SK-N-MC (cell line): ENCODE measurements at regions not wholly inside any gene's neighbourhood (a gene's known extent, or its start where the extent isn't known, plus 50 kb on each side); places are given as distances from the start of the nearest gene placed in this dataset.

Experiments
- DNase-seq: peaks from one replicate; pipeline ENCODE4 v3.0.0-alpha.2; 2011; ENCODE audit warnings: low read depth, low spot score
- H3K27ac ChIP-seq: fragments of 200-600 bp; sonication (generic); 2 replicates; pipeline ENCODE4 v1.5.1; 2016; ENCODE audit warnings: mixed run types
- H3K36me3 ChIP-seq: fragments of 200-600 bp; sonication (generic); 2 replicates; pipeline ENCODE4 v1.6.1; 2017; ENCODE audit warnings: antibody characterized with exemption, low read length, mixed read lengths; ENCODE audit not compliant: insufficient read depth
- H3K4me3 ChIP-seq: fragments of 200-600 bp; sonication (generic); 2 replicates; pipeline ENCODE4 v1.5.1; 2016
- H3K9ac ChIP-seq: fragments of 200-600 bp; sonication (generic); 2 replicates; pipeline ENCODE4 v1.8.0; 2017; ENCODE audit warnings: mixed run types, mixed read lengths; ENCODE audit not compliant: insufficient read length
- H3K9me3 ChIP-seq: fragments of 200-600 bp; sonication (generic); 2 replicates; pipeline ENCODE4 v1.6.1; 2017; ENCODE audit warnings: low read depth, mild to moderate bottlenecking, antibody characterized with exemption, low read length, moderate library complexity, mixed read lengths
- EZH2 ChIP-seq: fragments of 200-600 bp; sonication (generic); IDR thresholded peaks from one replicate; pipeline ENCODE4 v1.6.1; 2017; ENCODE audit warnings: antibody characterized with exemption
- FOXP2 ChIP-seq: optimal IDR thresholded peaks from 2 replicates; pipeline ENCODE3; 2011; ENCODE audit warnings: mild to moderate bottlenecking, moderate library complexity; ENCODE audit not compliant: insufficient read depth; ENCODE audit errors: extremely low read length, control extremely low read depth
- POLR2AphosphoS5 ChIP-seq: IDR thresholded peaks from 2 replicates; pipeline ENCODE4 v1.6.1; 2012; ENCODE audit warnings: mild to moderate bottlenecking, low read depth, low read length, borderline replicate concordance

DNA sequence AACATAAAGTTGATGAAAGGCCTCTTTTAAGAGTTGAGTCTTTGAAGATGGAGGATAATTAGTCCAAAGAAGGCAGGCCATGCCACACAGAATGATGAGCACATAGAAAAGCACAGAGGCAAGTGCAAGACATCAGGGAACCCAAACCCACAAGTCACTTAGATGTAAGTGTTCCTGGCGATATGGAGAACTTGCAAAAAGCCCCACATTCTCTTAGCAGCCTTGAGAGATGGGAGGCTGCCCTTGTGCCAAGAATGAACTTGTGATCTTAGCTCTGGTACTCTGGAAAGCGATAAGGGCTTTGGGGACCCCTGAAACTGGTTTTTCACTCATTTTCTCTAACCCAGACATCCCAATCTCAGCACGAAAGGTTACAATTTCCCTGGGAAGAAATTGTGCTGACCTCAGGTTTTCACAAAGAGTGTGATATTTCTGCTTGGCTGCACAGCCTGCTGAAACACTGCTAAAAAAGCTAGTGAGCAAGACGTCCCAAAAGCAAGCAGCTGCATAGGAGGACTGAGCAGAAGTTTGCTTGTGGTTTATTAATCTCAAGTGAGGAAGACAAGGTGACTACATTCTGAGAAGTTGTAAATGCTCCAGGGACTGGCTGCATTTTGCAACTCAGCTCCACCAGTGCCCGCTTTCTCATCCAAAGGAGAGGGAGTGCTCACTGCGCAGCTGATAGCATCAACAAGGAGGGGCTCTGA lies 496.9 kb upstream of the CAMK1G start:
- no peak overlapping the region for H3K9ac ChIP-seq
- H3K36me3 ChIP-seq: no peaks in the 10 kb centered on the region
- H3K4me3 ChIP-seq: no peak overlapping the region
- no peaks in the 10 kb centered on the region for H3K9me3 ChIP-seq
- TF ChIP-seq EZH2 (no peak), FOXP2 (no peak), POLR2AphosphoS5 (no peak)
- no peak for DNase-seq
- no peak overlapping the region for H3K27ac ChIP-seq

DNA sequence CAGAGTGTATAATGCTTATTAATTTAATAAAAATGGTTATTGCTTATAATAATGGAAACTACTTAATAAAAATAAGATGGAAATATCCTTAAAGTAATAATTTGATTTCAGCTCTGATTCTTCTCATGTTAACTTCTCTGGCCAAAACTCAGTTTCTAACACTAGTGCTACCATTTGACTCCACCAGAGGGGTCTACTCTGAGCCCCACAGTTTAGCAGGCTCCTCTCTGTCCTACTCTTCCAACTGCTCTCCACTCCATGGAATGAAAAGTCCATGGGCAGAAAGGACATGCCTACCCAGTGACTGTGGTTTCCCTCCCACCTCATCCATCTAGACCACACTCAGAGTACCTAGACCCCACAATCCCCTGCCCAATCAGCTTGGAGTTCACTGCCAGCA lies 489.1 kb upstream of the CAMK1G start:
- H3K9ac ChIP-seq: no peak overlapping the region
- H3K9me3 ChIP-seq: no peaks in the 10 kb centered on the region
- DNase-seq: no peak
- no peaks in the 10 kb centered on the region for H3K36me3 ChIP-seq
- H3K27ac ChIP-seq: no peak overlapping the region
- no peak for TF ChIP-seq FOXP2
- no peak for TF ChIP-seq POLR2AphosphoS5
- TF ChIP-seq EZH2: no peak
- H3K4me3 ChIP-seq: no peak overlapping the region

DNA sequence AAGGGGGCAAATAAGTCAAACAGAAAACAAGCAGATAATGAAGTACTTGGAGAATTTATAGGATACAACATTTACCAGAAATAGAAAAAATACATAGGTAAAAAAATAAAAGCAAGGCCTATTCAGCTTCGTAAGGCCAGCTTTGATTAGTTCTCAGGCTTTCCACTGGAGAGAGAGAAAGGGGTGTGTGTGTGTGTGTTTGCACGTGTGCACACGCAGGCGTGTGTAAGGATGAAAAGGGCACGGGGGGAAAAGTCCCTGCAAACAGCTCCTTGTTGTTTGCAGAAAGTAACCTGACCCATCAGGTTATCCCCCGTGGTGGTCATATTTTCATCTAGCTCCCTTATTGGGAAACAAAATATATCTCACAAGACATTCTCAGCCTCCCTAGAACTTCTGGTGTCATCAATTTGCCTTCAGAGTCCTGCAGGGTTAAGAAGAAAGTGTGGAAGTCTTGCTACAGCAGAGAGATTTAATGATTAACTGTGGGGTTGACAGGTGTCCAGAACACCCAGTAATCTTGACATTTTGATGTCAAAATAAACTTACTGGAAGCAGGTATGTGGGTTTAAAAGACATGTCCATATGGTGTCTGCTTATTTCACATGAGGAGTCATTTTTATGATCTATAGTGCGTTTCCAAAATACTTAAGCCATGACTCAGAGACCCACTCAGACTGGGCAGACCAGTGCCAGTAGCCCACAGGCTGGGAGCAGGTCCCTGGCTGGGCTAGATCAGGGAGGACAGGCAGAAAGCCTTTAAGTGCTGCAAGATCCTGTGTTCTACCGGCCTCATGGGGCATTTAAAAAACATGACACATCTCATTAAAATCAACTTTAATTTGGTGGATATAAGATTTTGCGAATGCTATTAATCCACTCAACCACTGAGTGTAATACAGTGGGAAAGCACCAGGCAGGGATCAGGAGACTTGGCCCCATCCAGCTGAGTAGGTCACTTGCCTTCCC lies 487.6 kb upstream of the CAMK1G start:
- no peak for DNase-seq
- Histone ChIP-seq H3K36me3 (no peaks in the 10 kb centered on the region), H3K9me3 (no peaks in the 10 kb centered on the region), H3K9ac (no peak overlapping the region), H3K27ac (no peak overlapping the region), H3K4me3 (no peak overlapping the region)
- TF ChIP-seq FOXP2 (no peak), EZH2 (no peak), POLR2AphosphoS5 (no peak)

DNA sequence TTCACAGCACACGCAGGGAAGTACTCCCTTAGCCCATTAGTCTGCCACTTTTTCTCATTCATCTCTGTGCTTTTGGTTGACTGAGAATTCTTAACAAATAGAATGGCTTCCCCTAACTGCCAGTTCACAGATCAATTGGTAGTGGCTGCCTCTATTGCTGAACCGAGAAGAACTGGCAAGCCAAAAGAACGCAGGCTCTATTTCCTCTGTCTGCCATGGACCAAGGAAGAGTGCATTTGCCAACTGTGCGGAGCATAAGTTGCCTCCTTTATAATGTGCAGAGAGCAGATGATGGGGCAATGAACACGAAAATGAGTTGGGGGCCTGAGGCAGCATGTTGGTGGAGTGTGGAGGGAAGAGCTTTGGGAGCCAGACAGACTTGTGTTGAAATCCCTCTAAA lies 483.1 kb upstream of the CAMK1G start:
- TF ChIP-seq FOXP2 (no peak), POLR2AphosphoS5 (no peak), EZH2 (no peak)
- Histone ChIP-seq H3K9me3 (no peaks in the 10 kb centered on the region), H3K36me3 (no peaks in the 10 kb centered on the region), H3K9ac (no peak overlapping the region), H3K4me3 (no peak overlapping the region), H3K27ac (no peak overlapping the region)
- DNase-seq: no peak

DNA sequence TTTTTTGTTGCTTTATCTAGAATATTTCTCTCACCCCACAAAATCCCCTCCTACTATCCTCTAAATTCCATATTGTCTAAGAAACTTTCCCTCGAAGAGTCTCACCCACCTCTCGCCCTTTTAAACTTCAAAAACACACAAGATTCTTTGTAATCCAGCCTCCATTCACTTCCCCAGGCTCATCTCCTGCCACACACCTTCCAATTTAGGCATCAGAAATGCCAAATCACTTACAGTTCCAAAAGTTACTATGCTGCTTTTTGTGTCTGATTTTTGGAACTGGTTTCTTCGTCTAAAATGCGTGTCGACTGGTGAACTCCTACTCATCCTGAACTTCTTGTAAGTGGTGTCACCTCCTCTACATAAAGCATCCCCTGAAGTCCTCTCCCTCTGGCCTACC lies 482.4 kb upstream of the CAMK1G start:
- Histone ChIP-seq H3K36me3 (no peaks in the 10 kb centered on the region), H3K4me3 (no peak overlapping the region), H3K9ac (no peak overlapping the region), H3K27ac (no peak overlapping the region), H3K9me3 (no peaks in the 10 kb centered on the region)
- no peak for TF ChIP-seq FOXP2
- no peak for TF ChIP-seq POLR2AphosphoS5
- no peak for TF ChIP-seq EZH2
- DNase-seq: no peak

DNA sequence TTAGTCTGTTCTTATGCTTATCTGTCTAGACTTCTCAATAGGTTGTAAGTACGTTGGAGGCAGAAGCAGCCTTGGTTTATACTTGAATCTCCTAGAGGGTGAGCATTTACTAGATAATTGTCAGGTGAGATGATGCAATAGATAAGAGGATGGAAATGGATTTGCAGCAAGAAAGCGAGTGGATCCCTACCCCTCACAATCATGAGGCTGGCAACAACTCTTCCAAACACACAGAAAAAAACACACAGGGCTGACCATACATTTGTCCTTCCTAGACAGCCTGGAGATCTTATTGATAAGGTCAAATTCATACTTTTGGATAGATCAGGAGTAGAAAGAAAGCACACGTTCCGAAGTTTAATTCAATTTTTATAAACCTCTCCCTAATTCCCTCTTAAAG lies 481.4 kb upstream of the CAMK1G start:
- Histone ChIP-seq H3K27ac (no peak overlapping the region), H3K9me3 (no peaks in the 10 kb centered on the region), H3K36me3 (no peaks in the 10 kb centered on the region), H3K4me3 (no peak overlapping the region), H3K9ac (no peak overlapping the region)
- DNase-seq: no peak
- TF ChIP-seq EZH2 (no peak), FOXP2 (no peak), POLR2AphosphoS5 (no peak)

DNA sequence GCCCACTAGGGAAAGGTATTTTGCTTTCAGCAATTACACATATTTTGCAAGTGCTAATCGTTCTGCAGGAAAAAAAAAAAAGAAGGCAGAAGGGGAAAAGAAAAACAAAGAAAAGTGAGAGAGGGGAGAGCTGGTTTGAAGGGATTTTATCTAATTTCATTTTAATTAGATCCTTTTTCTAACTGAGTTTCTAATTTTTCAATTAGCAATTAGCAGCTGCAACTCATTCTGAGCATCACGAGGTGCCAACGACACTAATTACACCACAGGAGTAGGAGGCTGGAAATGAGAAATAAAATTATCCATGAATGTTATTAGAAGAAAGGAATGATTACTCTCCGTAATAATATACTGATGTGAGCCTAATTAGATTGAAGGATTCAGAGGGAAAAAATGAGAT lies 481.0 kb upstream of the CAMK1G start:
- no peak for TF ChIP-seq POLR2AphosphoS5
- no peak for TF ChIP-seq EZH2
- no peak for TF ChIP-seq FOXP2
- Histone ChIP-seq H3K9me3 (no peaks in the 10 kb centered on the region), H3K27ac (no peak overlapping the region), H3K36me3 (no peaks in the 10 kb centered on the region), H3K4me3 (no peak overlapping the region), H3K9ac (no peak overlapping the region)
- no peak for DNase-seq

DNA sequence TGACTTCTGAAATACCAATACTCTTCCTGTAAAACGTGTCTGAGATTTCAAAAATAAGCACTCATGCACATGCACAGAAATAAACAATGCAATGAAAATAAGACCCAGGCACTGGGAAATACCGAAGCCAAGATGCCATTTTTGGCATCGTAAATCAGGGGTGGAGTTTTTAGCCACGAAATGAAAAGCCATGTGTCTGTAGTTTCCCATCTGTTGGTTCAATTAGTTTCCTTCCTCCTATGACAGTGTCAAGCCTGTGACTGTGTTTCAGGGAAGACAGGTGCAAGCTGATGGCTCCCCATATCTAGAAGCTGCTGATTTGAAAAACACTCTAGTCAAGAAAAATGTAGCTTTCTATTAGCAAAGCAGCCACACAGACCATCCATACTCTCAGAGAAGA lies 480.4 kb upstream of the CAMK1G start:
- Histone ChIP-seq H3K4me3 (no peak overlapping the region), H3K36me3 (no peaks in the 10 kb centered on the region), H3K9me3 (no peaks in the 10 kb centered on the region), H3K27ac (no peak overlapping the region), H3K9ac (no peak overlapping the region)
- TF ChIP-seq FOXP2 (no peak), EZH2 (no peak), POLR2AphosphoS5 (no peak)
- no peak for DNase-seq
